Omental fat pad (tissue), 3 donors: ENCODE measurements at regions not wholly inside any gene's neighbourhood (a gene's known extent, or its start where the extent isn't known, plus 50 kb on each side); places are given as distances from the start of the nearest gene placed in this dataset.

Experiments used
- ATAC-seq: fragments of 150-250 bp; one replicate; pipeline ENCODE4 v1.9.1; 2016; ENCODE audit warnings: mild to moderate bottlenecking, moderate library complexity; ENCODE audit not compliant: low FRiP score
- DNase-seq: peaks from one replicate; pipeline ENCODE4 v3.0.0-alpha.2; 2019; ENCODE audit warnings: low spot score
- CTCF ChIP-seq, 3 donors: fragments of 450-650 bp; IDR thresholded peaks; one replicate each; pipeline ENCODE4 v1.5.1; 2016 to 2017; ENCODE audit warnings: antibody characterized with exemption in 3 of 3, mild to moderate bottlenecking in 3 of 3, moderate library complexity in 2 of 3

- TF ChIP-seq CTCF (IDR thresholded peaks at IDR 0.05) = no peak
- no peak for ATAC-seq
These were observed 195.2 kb upstream of the SLC24A3 start for GRCh38 chr20:19017104-19017690.

GRCh38 chr20:19018881-19019280 is 193.6 kb upstream of the SLC24A3 start:
- DNase-seq (no peak), ATAC-seq (no peak)
- TF ChIP-seq CTCF (IDR thresholded peaks at IDR 0.05) = no peak

More at GRCh38 chr20:19017104-19017690, 195.2 kb upstream of the SLC24A3 start:
- DNase-seq = no peak

GRCh38 chr20:19019734-19020364 is 192.6 kb upstream of the SLC24A3 start:
- no peak for ATAC-seq
- TF ChIP-seq CTCF (IDR thresholded peaks at IDR 0.05) = no peak
- DNase-seq = no peak

GRCh38 chr20:19021406-19022117 is 190.9 kb upstream of the SLC24A3 start:
- no peak for TF ChIP-seq CTCF (IDR thresholded peaks at IDR 0.05)
- no peak for ATAC-seq
- DNase-seq = no peak

- no peak for TF ChIP-seq CTCF (IDR thresholded peaks at IDR 0.05)
- no peak for DNase-seq
- ATAC-seq = no peak
These were observed 190.3 kb upstream of the SLC24A3 start for GRCh38 chr20:19022118-19022575.

GRCh38 chr20:19022791-19023448 is 189.5 kb upstream of the SLC24A3 start:
- no peak for TF ChIP-seq CTCF (IDR thresholded peaks at IDR 0.05)
- no peak for DNase-seq
- ATAC-seq = no peak
